ENCODE measurements at regions not wholly inside any gene's neighbourhood (a gene's known extent, or its start where the extent isn't known, plus 50 kb on each side); places are given as distances from the start of the nearest gene placed in this dataset.
"Not testable (repeated sequence)": the region's sequence is repeated elsewhere in the genome, so short reads cannot be mapped to it uniquely, and the experiment has no call there.

DNA sequence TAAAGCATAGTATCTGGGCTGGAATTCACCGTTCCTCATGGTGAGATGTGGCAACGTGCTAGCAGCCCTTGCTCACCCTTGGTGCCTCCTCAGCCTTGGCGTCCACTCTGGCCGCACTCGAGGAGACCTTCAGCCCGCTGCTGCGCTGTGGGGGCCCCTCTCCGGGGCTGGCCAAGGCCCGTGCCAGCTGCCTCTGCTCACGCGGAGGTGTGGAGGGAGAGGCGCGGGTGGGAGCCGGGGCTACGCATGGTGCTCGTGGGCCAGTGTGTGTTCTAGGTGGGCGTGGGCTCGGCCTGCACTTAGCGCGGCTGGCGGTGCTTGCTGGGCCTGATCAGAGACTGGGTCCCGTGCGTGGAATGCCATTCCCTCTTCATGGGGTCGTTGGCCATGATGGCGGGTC, 424.2 kb downstream of the KCTD16 start:
- Histone ChIP-seq H2BK15ac (ENCODE audit: low read depth, low read length) (no peak overlapping the region), H2AK9ac (replicated peaks; ENCODE audit: low read depth, low read length, poor library complexity) (no peak overlapping the region), H3K79me1 (ENCODE audit: low read depth in 1 of 2, low read length in 2 of 2) (no peaks in the 10 kb centered on the region), H4K8ac (ENCODE audit: low read depth in 2 of 2, low read length in 2 of 2) (no peak overlapping the region), H3K4me2 (ENCODE audit: low read depth, low read length) (no peak overlapping the region), H2BK5ac (ENCODE audit: low read depth, low read length, poor library complexity, severe bottlenecking) (no peak overlapping the region), H3K14ac (replicated peaks; ENCODE audit: low read depth, low read length) (no peak overlapping the region), H3K27ac (ENCODE audit: insufficient read depth, low read length) (no peak overlapping the region), H3K4me1 (ENCODE audit: control insufficient read depth, insufficient read depth, low read length) (no peaks in the 10 kb centered on the region), H2AK5ac (ENCODE audit: low read depth, low read length) (no peak overlapping the region), H3K27me3 (ENCODE audit: control insufficient read depth, insufficient read depth, low read length) (peaks cover 6% of the 10 kb centered on the region), H4K91ac (ENCODE audit: insufficient read depth, low read depth, low read length) (no peak overlapping the region), H3K4ac (ENCODE audit: low read depth, low read length) (no peak overlapping the region), H3K9ac (ENCODE audit: low read depth, low read length) (no peak overlapping the region), H2BK20ac (ENCODE audit: low read depth, low read length) (no peak overlapping the region), H3K4me3 (ENCODE audit: insufficient read depth, low read depth, low read length) (no peak overlapping the region), H3K56ac (ENCODE audit: extremely low read depth, insufficient read depth, low read length) (no peak overlapping the region), H3K23ac (ENCODE audit: low read depth, low read length) (no peak overlapping the region), H3K18ac (ENCODE audit: low read depth, low read length) (no peak overlapping the region), H3K9me3 (ENCODE audit: control insufficient read depth, insufficient read depth, low read length) (peaks cover 2% of the 10 kb centered on the region; the same call in 1 of the 2 replicates), H3K9me1 (ENCODE audit: insufficient read depth, low read length) (no peaks in the 10 kb centered on the region), H4K20me1 (ENCODE audit: insufficient read depth, low read length) (no peaks in the 10 kb centered on the region), H2BK120ac (ENCODE audit: low read depth, low read length) (no peak overlapping the region), H4K5ac (ENCODE audit: low read depth, low read length) (no peak overlapping the region), H2AFZ (replicated peaks; ENCODE audit: low read length, poor library complexity) (no peak overlapping the region), H3K36me3 (ENCODE audit: control insufficient read depth, insufficient read depth, low read length) (no peaks in the 10 kb centered on the region)
- in situ Hi-C loops (cut with MboI; ENCODE audit: low sequenced_read_pairs) (no loop called here), intact Hi-C loops (cut with micrococcal nuclease) (no loop called here), dilution Hi-C loops (cut with HindIII; ENCODE audit: low sequenced_read_pairs, unreplicated experiment) (no loop called here)
- ATAC-seq (ENCODE audit: low read depth) = no peak
- DNase-seq = no peak
- 100% methylated on average over 1 of the region's 25 CpGs; no CpG with 5 or more reads in 1 of the 2 experiments for WGBS, 2 experiments (ENCODE audit: extremely low coverage in 2 of 2, insufficient read length in 1 of 2)
- no TSS peak for BruUV-seq (replicated peaks)
- CTCF ChIA-PET = no interaction called here
- TF ChIP-seq NFE2L2 (IDR thresholded peaks at IDR 0.05; ENCODE audit: low read depth, low read length) (no peak), POLR2A (IDR thresholded peaks at IDR 0.05; ENCODE audit: low read depth, low read length) (no peak)
- POLR2A ChIA-PET (ENCODE audit: unreplicated experiment) = no interaction called here

GRCh38 chr5:144594234-144594633, 423.6 kb downstream of the KCTD16 start:
- H4K8ac ChIP-seq (ENCODE audit: low read depth in 2 of 2, low read length in 2 of 2); dilution Hi-C loops (cut with HindIII; ENCODE audit: low sequenced_read_pairs, unreplicated experiment); H3K27ac ChIP-seq (ENCODE audit: insufficient read depth, low read length); H3K9me3 ChIP-seq (ENCODE audit: control insufficient read depth, insufficient read depth, low read length); H4K20me1 ChIP-seq (ENCODE audit: insufficient read depth, low read length); H3K36me3 ChIP-seq (ENCODE audit: control insufficient read depth, insufficient read depth, low read length); H2BK20ac ChIP-seq (ENCODE audit: low read depth, low read length); intact Hi-C loops (cut with micrococcal nuclease); H3K9me1 ChIP-seq (ENCODE audit: insufficient read depth, low read length); H2AK5ac ChIP-seq (ENCODE audit: low read depth, low read length); in situ Hi-C loops (cut with MboI; ENCODE audit: low sequenced_read_pairs); H2BK120ac ChIP-seq (ENCODE audit: low read depth, low read length); H3K4ac ChIP-seq (ENCODE audit: low read depth, low read length); CTCF ChIA-PET; H3K56ac ChIP-seq (ENCODE audit: extremely low read depth, insufficient read depth, low read length); H3K14ac ChIP-seq (replicated peaks; ENCODE audit: low read depth, low read length); H3K4me3 ChIP-seq (ENCODE audit: insufficient read depth, low read depth, low read length); H3K4me2 ChIP-seq (ENCODE audit: low read depth, low read length); H3K27me3 ChIP-seq (ENCODE audit: control insufficient read depth, insufficient read depth, low read length); H4K5ac ChIP-seq (ENCODE audit: low read depth, low read length); H3K4me1 ChIP-seq (ENCODE audit: control insufficient read depth, insufficient read depth, low read length); DNase-seq; H3K23ac ChIP-seq (ENCODE audit: low read depth, low read length); H3K79me1 ChIP-seq (ENCODE audit: low read depth in 1 of 2, low read length in 2 of 2); ATAC-seq (ENCODE audit: low read depth); H3K9ac ChIP-seq (ENCODE audit: low read depth, low read length); H2AK9ac ChIP-seq (replicated peaks; ENCODE audit: low read depth, low read length, poor library complexity); H4K91ac ChIP-seq (ENCODE audit: insufficient read depth, low read depth, low read length); H2AFZ ChIP-seq (replicated peaks; ENCODE audit: low read length, poor library complexity); H3K18ac ChIP-seq (ENCODE audit: low read depth, low read length); H2BK15ac ChIP-seq (ENCODE audit: low read depth, low read length); H2BK5ac ChIP-seq (ENCODE audit: low read depth, low read length, poor library complexity, severe bottlenecking); BruUV-seq (replicated peaks): not testable (repeated sequence)
- POLR2A ChIA-PET (ENCODE audit: unreplicated experiment) = interaction anchor here (0.5 kb wide), 1 partner anchor 86 kb away, joined by 3 read pairs; no protein-coding TSS in a partner anchor
- no CpG with 5 or more reads among the region's 4 CpGs for WGBS, 2 experiments (ENCODE audit: extremely low coverage in 2 of 2, insufficient read length in 1 of 2)

Measured in IMR-90 (cell line).